C4-2B (cell line): ENCODE measurements at regions not wholly inside any gene's neighbourhood (a gene's known extent, or its start where the extent isn't known, plus 50 kb on each side); places are given as distances from the start of the nearest gene placed in this dataset.
"Not testable (repeated sequence)": the region's sequence is repeated elsewhere in the genome, so short reads cannot be mapped to it uniquely, and the experiment has no call there.

Experiments used
- H3K27ac ChIP-seq: fragments of 450-650 bp; 2 replicates; pipeline ENCODE4 v1.5.1; 2017
- CTCF ChIP-seq: fragments of 450-650 bp; conservative IDR thresholded peaks from 2 replicates; pipeline ENCODE4 v1.5.1; 2017; ENCODE audit warnings: mild to moderate bottlenecking
- ZFX ChIP-seq: fragments of 450-650 bp; IDR thresholded peaks from 2 replicates; pipeline ENCODE4 v1.6.1; 2017

- H3K27ac ChIP-seq, result no peak overlapping the region
- no peak for TF ChIP-seq ZFX
- no peak for TF ChIP-seq CTCF
These were observed 56.5 kb downstream of the KCTD12 start for GRCh38 chr13:76829572-76830327.

GRCh38 chr13:76828316-76828741, 57.9 kb downstream of the KCTD12 start:
- no peak overlapping the region for H3K27ac ChIP-seq
- TF ChIP-seq CTCF (no peak), ZFX (no peak)

- TF ChIP-seq ZFX (no peak), CTCF (no peak)
- no peak overlapping the region for H3K27ac ChIP-seq
These were observed 59.7 kb downstream of the KCTD12 start for GRCh38 chr13:76826527-76826926.

GRCh38 chr13:76825430-76825829, 60.8 kb downstream of the KCTD12 start:
- no peak overlapping the region for H3K27ac ChIP-seq
- no peak for TF ChIP-seq CTCF
- TF ChIP-seq ZFX, result no peak

GRCh38 chr13:76823969-76824368, 62.2 kb downstream of the KCTD12 start:
- no peak overlapping the region for H3K27ac ChIP-seq
- TF ChIP-seq ZFX, result no peak
- TF ChIP-seq CTCF, result no peak

GRCh38 chr13:76822698-76823267, 63.4 kb downstream of the KCTD12 start:
- TF ChIP-seq ZFX, result no peak
- peak; percentile 27; the same call in 1 of the 2 replicates for TF ChIP-seq CTCF

GRCh38 chr13:76821222-76821621, 65.0 kb downstream of the KCTD12 start:
- not testable (repeated sequence) for H3K27ac ChIP-seq

More at GRCh38 chr13:76822698-76823267, 63.4 kb downstream of the KCTD12 start:
- no peak overlapping the region for H3K27ac ChIP-seq

GRCh38 chr13:76820759-76821158, 65.4 kb downstream of the KCTD12 start:
- TF ChIP-seq ZFX (no peak), CTCF (no peak)
- no peak overlapping the region for H3K27ac ChIP-seq
